ENCODE measurements at regions not wholly inside any gene's neighbourhood (a gene's known extent, or its start where the extent isn't known, plus 50 kb on each side); places are given as distances from the start of the nearest gene placed in this dataset.

DNA sequence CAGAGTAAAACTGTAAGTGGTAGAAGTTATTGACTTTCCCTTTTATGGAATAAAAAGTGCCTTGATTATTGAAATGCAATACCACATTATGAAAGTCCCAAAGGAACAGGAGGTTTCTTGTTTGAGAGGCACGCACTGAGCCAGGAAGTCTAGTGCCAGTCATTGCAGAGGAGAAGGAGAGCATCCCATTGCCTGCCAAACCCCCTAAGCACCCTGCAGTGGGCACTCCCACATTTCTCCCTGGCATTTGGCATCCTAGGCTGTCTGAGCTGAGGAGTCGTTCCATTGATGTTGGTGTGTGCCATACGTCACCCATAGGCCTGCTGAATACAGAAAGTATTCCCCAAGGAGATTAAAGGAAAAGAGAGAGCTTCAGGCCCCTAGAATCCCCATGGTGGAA lies 85.7 kb upstream of the MBNL2 start:
- TF ChIP-seq, protein P1, sequence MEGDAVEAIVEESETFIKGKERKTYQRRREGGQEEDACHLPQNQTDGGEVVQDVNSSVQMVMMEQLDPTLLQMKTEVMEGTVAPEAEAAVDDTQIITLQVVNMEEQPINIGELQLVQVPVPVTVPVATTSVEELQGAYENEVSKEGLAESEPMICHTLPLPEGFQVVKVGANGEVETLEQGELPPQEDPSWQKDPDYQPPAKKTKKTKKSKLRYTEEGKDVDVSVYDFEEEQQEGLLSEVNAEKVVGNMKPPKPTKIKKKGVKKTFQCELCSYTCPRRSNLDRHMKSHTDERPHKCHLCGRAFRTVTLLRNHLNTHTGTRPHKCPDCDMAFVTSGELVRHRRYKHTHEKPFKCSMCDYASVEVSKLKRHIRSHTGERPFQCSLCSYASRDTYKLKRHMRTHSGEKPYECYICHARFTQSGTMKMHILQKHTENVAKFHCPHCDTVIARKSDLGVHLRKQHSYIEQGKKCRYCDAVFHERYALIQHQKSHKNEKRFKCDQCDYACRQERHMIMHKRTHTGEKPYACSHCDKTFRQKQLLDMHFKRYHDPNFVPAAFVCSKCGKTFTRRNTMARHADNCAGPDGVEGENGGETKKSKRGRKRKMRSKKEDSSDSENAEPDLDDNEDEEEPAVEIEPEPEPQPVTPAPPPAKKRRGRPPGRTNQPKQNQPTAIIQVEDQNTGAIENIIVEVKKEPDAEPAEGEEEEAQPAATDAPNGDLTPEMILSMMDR (IDR thresholded peaks at IDR 0.05) = no peak
- no peak for TF ChIP-seq ELF1 (IDR thresholded peaks at IDR 0.05)
